ENCODE measurements at regions not wholly inside any gene's neighbourhood (a gene's known extent, or its start where the extent isn't known, plus 50 kb on each side); places are given as distances from the start of the nearest gene placed in this dataset.

DNA sequence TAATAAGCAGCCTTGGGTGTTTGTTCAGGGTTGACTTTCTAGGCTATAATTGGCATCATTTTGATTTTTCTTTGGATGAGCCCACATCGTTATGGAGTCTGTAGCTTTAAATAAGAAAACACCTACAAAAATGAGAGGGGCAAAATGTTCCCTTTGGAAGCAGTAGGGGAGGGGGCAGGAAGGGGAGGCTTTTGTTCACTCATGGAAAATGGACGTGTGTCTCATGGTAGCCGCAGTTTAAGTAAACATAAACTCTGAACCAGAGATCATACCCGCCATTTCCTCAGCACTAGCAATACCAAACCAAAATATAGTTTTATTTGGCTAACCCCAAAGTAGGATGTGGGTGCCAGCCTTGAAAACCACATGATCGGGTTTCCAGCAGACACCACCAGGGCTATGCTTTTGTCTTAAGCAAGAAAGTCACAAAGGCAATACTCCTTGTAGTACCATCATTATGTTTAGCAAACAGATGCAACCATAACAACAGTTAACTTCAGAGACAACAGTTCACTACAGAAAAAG is 572.5 kb upstream of the JAG1 start:
- Histone ChIP-seq H3K79me2 (ENCODE audit: insufficient read depth) (no peaks in the 10 kb centered on the region), H4K20me1 (ENCODE audit: insufficient read depth) (no peaks in the 10 kb centered on the region), H3K4me2 (no peak overlapping the region), H3K27me3 (ENCODE audit: insufficient read depth) (no peaks in the 10 kb centered on the region), H3K9me2 (no peaks in the 10 kb centered on the region), H3K4me1 (ENCODE audit: control insufficient read depth in 1 of 2, insufficient read depth in 2 of 2, low read depth in 1 of 2, low read length in 1 of 2) (no peaks in the 10 kb centered on the region), H3K9ac (no peak overlapping the region), H3K9me3 (no peaks in the 10 kb centered on the region), H2AFZ (ENCODE audit: low read depth) (no peak overlapping the region), H3K27ac (ENCODE audit: low read depth in 2 of 2, low read length in 1 of 2) (no peak overlapping the region), H3K4me3 (ENCODE audit: low read depth in 2 of 2, low read length in 1 of 2) (no peak overlapping the region), H3F3A (replicated peaks; ENCODE audit: insufficient read depth) (no peaks in the 10 kb centered on the region), H3K36me3 (replicated peaks in 1 of 2; ENCODE audit: control insufficient read depth in 1 of 2, insufficient read depth in 2 of 2, low read length in 1 of 2) (no peaks in the 10 kb centered on the region)
- CTCF ChIA-PET = no interaction called here
- no peak for DNase-seq
- TF ChIP-seq GATA2 (CRISPR knock-in tag; IDR thresholded peaks at IDR 0.05) = no peak
- no peak for TF ChIP-seq TCF12 (IDR thresholded peaks at IDR 0.05)
- TF ChIP-seq SMC3 (IDR thresholded peaks at IDR 0.05; ENCODE audit: low read depth, low read length) = no peak
- TF ChIP-seq, protein P1, sequence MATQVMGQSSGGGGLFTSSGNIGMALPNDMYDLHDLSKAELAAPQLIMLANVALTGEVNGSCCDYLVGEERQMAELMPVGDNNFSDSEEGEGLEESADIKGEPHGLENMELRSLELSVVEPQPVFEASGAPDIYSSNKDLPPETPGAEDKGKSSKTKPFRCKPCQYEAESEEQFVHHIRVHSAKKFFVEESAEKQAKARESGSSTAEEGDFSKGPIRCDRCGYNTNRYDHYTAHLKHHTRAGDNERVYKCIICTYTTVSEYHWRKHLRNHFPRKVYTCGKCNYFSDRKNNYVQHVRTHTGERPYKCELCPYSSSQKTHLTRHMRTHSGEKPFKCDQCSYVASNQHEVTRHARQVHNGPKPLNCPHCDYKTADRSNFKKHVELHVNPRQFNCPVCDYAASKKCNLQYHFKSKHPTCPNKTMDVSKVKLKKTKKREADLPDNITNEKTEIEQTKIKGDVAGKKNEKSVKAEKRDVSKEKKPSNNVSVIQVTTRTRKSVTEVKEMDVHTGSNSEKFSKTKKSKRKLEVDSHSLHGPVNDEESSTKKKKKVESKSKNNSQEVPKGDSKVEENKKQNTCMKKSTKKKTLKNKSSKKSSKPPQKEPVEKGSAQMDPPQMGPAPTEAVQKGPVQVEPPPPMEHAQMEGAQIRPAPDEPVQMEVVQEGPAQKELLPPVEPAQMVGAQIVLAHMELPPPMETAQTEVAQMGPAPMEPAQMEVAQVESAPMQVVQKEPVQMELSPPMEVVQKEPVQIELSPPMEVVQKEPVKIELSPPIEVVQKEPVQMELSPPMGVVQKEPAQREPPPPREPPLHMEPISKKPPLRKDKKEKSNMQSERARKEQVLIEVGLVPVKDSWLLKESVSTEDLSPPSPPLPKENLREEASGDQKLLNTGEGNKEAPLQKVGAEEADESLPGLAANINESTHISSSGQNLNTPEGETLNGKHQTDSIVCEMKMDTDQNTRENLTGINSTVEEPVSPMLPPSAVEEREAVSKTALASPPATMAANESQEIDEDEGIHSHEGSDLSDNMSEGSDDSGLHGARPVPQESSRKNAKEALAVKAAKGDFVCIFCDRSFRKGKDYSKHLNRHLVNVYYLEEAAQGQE (IDR thresholded peaks at IDR 0.05; ENCODE audit: low read depth, low read length) = no peak
- no peak for TF ChIP-seq POLR2AphosphoS5 (IDR thresholded peaks at IDR 0.05; ENCODE audit: low read depth, low read length)
- no peak for TF ChIP-seq RCOR1 (IDR thresholded peaks at IDR 0.05; ENCODE audit: low read length)
- no peak for TF ChIP-seq NFIC (IDR thresholded peaks at IDR 0.05; ENCODE audit: borderline replicate concordance)
- TF ChIP-seq, protein P2, sequence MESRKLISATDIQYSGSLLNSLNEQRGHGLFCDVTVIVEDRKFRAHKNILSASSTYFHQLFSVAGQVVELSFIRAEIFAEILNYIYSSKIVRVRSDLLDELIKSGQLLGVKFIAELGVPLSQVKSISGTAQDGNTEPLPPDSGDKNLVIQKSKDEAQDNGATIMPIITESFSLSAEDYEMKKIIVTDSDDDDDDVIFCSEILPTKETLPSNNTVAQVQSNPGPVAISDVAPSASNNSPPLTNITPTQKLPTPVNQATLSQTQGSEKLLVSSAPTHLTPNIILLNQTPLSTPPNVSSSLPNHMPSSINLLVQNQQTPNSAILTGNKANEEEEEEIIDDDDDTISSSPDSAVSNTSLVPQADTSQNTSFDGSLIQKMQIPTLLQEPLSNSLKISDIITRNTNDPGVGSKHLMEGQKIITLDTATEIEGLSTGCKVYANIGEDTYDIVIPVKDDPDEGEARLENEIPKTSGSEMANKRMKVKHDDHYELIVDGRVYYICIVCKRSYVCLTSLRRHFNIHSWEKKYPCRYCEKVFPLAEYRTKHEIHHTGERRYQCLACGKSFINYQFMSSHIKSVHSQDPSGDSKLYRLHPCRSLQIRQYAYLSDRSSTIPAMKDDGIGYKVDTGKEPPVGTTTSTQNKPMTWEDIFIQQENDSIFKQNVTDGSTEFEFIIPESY (IDR thresholded peaks at IDR 0.05; ENCODE audit: borderline replicate concordance, low read depth) = no peak
- no peak for TF ChIP-seq ELF1 (IDR thresholded peaks at IDR 0.05)
- TF ChIP-seq NRF1 (IDR thresholded peaks at IDR 0.05; ENCODE audit: low read depth, low read length) = no peak
- TF ChIP-seq, protein P3, sequence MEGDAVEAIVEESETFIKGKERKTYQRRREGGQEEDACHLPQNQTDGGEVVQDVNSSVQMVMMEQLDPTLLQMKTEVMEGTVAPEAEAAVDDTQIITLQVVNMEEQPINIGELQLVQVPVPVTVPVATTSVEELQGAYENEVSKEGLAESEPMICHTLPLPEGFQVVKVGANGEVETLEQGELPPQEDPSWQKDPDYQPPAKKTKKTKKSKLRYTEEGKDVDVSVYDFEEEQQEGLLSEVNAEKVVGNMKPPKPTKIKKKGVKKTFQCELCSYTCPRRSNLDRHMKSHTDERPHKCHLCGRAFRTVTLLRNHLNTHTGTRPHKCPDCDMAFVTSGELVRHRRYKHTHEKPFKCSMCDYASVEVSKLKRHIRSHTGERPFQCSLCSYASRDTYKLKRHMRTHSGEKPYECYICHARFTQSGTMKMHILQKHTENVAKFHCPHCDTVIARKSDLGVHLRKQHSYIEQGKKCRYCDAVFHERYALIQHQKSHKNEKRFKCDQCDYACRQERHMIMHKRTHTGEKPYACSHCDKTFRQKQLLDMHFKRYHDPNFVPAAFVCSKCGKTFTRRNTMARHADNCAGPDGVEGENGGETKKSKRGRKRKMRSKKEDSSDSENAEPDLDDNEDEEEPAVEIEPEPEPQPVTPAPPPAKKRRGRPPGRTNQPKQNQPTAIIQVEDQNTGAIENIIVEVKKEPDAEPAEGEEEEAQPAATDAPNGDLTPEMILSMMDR (IDR thresholded peaks at IDR 0.05) = no peak
- TF ChIP-seq FOXJ3 (CRISPR knock-in tag; IDR thresholded peaks at IDR 0.05) = no peak
- TF ChIP-seq, protein P4, sequence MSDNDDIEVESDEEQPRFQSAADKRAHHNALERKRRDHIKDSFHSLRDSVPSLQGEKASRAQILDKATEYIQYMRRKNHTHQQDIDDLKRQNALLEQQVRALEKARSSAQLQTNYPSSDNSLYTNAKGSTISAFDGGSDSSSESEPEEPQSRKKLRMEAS (IDR thresholded peaks at IDR 0.05; ENCODE audit: low read depth) = no peak
- WGBS (ENCODE audit: low lambda C conversion rate) = 88% methylated on average over 5 of the region's 5 CpGs
- POLR2A ChIA-PET = no interaction called here
